PC-3 (cell line): ENCODE measurements at regions not wholly inside any gene's neighbourhood (a gene's known extent, or its start where the extent isn't known, plus 50 kb on each side); places are given as distances from the start of the nearest gene placed in this dataset.
"Not testable (repeated sequence)": the region's sequence is repeated elsewhere in the genome, so short reads cannot be mapped to it uniquely, and the experiment has no call there.

ENCODE experiments used
- CTCF ChIP-seq: fragments of 300-600 bp; sonication (generic); conservative IDR thresholded peaks from 2 replicates; pipeline ENCODE4 v1.5.1; 2017; ENCODE audit warnings: antibody characterized with exemption, low read depth, mild to moderate bottlenecking, low read length
- EZH2phosphoT487 ChIP-seq: fragments of 300-600 bp; sonication (generic); IDR thresholded peaks from 2 replicates; pipeline ENCODE4 v1.6.1; 2018; ENCODE audit warnings: mild to moderate bottlenecking, antibody characterized with exemption, low read length, borderline replicate concordance

- not testable (repeated sequence) for TF ChIP-seq CTCF, EZH2phosphoT487
Observed at GRCh38 chr1:807699-808390, 115.9 kb upstream of the SAMD11 start.
